ENCODE measurements at regions not wholly inside any gene's neighbourhood (a gene's known extent, or its start where the extent isn't known, plus 50 kb on each side); places are given as distances from the start of the nearest gene placed in this dataset.

DNA sequence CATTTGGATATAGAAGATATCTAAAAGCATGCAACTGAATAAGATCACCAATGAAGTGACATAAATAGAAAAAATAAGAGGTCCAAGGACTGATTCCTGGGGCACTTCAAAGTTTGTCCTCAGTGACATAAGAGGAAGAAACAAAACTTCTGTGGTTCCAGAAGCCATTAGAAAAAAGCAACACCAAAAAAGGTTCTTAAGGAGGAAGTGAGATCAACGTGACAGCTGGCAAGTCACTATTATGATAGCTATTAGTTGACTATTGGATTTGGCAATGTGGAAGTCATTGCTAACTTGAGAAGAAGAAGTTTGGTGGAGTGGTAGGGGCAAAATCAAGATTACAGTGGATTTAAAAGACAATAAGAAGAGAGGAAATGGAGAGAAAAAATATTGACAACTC lies 1098.3 kb downstream of the NAALADL2 start:
- no peak for TF ChIP-seq CTCF (IDR thresholded peaks at IDR 0.05 in 4 of 5, conservative IDR thresholded peaks at IDR 0.05 in 1 of 5)
- no peak for TF ChIP-seq POLR2A (IDR thresholded peaks at IDR 0.05)
- no peaks in the 10 kb centered on the region for H3K9me3 ChIP-seq
- no peaks in the 10 kb centered on the region for H3K36me3 ChIP-seq
- no peak for DNase-seq
- no peaks in the 10 kb centered on the region for H3K27me3 ChIP-seq
- H3K4me1 ChIP-seq: no peaks in the 10 kb centered on the region
- no peak overlapping the region for H3K4me3 ChIP-seq
- no peak overlapping the region for H3K27ac ChIP-seq
- no peak for ATAC-seq
- intact Hi-C loops (cut with DNase I; ENCODE audit: low total_unique reads) (no loop called here), in situ Hi-C loops (cut with MboI; ENCODE audit: low sequenced_read_pairs in 4 of 4) (no loop called here)

- no peak for ATAC-seq
- Histone ChIP-seq H3K27ac (no peak overlapping the region), H3K9me3 (no peaks in the 10 kb centered on the region), H3K36me3 (no peaks in the 10 kb centered on the region), H3K4me1 (no peaks in the 10 kb centered on the region), H3K27me3 (no peaks in the 10 kb centered on the region), H3K4me3 (no peak overlapping the region)
- intact Hi-C loops (cut with DNase I; ENCODE audit: low total_unique reads) (no loop called here), in situ Hi-C loops (cut with MboI; ENCODE audit: low sequenced_read_pairs in 4 of 4) (no loop called here)
- DNase-seq: no peak
- TF ChIP-seq POLR2A (IDR thresholded peaks at IDR 0.05): no peak
- TF ChIP-seq CTCF (IDR thresholded peaks at IDR 0.05 in 4 of 5, conservative IDR thresholded peaks at IDR 0.05 in 1 of 5): no peak
These were observed 1097.8 kb downstream of the NAALADL2 start for GRCh38 chr3:175956964-175957363.

DNA sequence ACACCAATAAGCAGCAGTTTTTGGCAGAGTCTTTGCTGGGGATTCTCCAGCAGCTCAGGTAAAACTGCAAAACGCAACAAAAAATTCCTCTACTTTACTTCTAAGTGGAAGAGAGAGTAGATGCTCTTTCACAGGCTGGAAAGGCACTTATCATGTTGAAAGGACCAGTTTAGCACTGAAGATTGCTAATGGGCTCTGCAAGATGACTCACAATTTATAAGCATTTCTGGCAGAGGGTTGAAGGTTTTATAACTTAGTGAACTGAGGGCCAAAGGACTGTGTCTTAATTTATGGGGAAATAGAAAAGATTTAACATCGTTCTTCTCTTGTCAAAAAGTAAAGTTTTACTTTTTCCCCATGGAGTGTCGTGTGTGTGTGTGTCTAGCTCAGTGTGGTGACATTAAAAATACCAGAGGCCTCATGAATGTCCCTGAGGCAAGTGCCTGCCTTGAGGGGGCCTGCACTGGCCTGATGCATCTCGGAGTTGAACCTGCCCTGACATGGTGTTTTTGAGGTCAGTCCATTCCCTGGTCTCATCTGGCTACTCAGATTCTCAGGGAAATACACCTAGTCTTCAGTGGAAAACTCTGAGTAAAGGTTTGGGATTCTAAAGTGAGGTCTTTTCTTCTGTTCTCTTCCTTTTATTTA lies 1092.0 kb downstream of the NAALADL2 start:
- no peaks in the 10 kb centered on the region for H3K27me3 ChIP-seq
- in situ Hi-C loops (cut with MboI; ENCODE audit: low sequenced_read_pairs in 4 of 4): no loop called here
- H3K36me3 ChIP-seq: no peaks in the 10 kb centered on the region
- ATAC-seq (no peak), DNase-seq (no peak)
- H3K4me1 ChIP-seq: no peaks in the 10 kb centered on the region
- no peak overlapping the region for H3K27ac ChIP-seq
- H3K9me3 ChIP-seq: peaks cover 0 to 1% (median 0%) of the 10 kb centered on the region in 3 donors
- intact Hi-C loops (cut with DNase I; ENCODE audit: low total_unique reads): no loop called here
- H3K4me3 ChIP-seq: no peak overlapping the region
- no peak for TF ChIP-seq POLR2A (IDR thresholded peaks at IDR 0.05)
- no peak for TF ChIP-seq CTCF (IDR thresholded peaks at IDR 0.05 in 4 of 5, conservative IDR thresholded peaks at IDR 0.05 in 1 of 5)

GRCh38 chr3:175948041-175948440 lies 1088.9 kb downstream of the NAALADL2 start:
- H3K9me3 ChIP-seq: peaks cover 0 to 4% (median 0%) of the 10 kb centered on the region in 3 donors
- no peak for TF ChIP-seq CTCF (IDR thresholded peaks at IDR 0.05 in 4 of 5, conservative IDR thresholded peaks at IDR 0.05 in 1 of 5)
- no peak for TF ChIP-seq POLR2A (IDR thresholded peaks at IDR 0.05)
- in situ Hi-C loops (cut with MboI; ENCODE audit: low sequenced_read_pairs in 4 of 4): no loop called here
- no peaks in the 10 kb centered on the region for H3K27me3 ChIP-seq
- H3K4me3 ChIP-seq: no peak overlapping the region
- H3K27ac ChIP-seq: no peak overlapping the region
- no peaks in the 10 kb centered on the region for H3K36me3 ChIP-seq
- no peak for ATAC-seq
- intact Hi-C loops (cut with DNase I; ENCODE audit: low total_unique reads): no loop called here
- DNase-seq: no peak
- H3K4me1 ChIP-seq: no peaks in the 10 kb centered on the region

GRCh38 chr3:175941352-175941751 lies 1082.2 kb downstream of the NAALADL2 start:
- Histone ChIP-seq H3K9me3 (peaks cover 0 to 4% (median 0%) of the 10 kb centered on the region in 3 donors), H3K27ac (no peak overlapping the region), H3K4me1 (no peaks in the 10 kb centered on the region), H3K27me3 (no peaks in the 10 kb centered on the region), H3K36me3 (no peaks in the 10 kb centered on the region), H3K4me3 (no peak overlapping the region)
- ATAC-seq: no peak
- no peak for DNase-seq
- intact Hi-C loops (cut with DNase I; ENCODE audit: low total_unique reads): no loop called here
- in situ Hi-C loops (cut with MboI; ENCODE audit: low sequenced_read_pairs in 4 of 4): no loop called here
- no peak for TF ChIP-seq POLR2A (IDR thresholded peaks at IDR 0.05)
- TF ChIP-seq CTCF (IDR thresholded peaks at IDR 0.05 in 4 of 5, conservative IDR thresholded peaks at IDR 0.05 in 1 of 5): no peak

Data from gastrocnemius medialis (tissue), 4 donors.